Middle frontal gyrus (tissue), 1 donor: ENCODE measurements at regions not wholly inside any gene's neighbourhood (a gene's known extent, or its start where the extent isn't known, plus 50 kb on each side); places are given as distances from the start of the nearest gene placed in this dataset.

Source experiments
- DNase-seq: peaks from one replicate; pipeline ENCODE4 v3.0.0-alpha.2; 2015; ENCODE audit warnings: low spot score; ENCODE audit errors: extremely low spot score

GRCh38 chr12:20280515-20280914 is 87.8 kb upstream of the PDE3A start:
- DNase-seq = no peak

DNA sequence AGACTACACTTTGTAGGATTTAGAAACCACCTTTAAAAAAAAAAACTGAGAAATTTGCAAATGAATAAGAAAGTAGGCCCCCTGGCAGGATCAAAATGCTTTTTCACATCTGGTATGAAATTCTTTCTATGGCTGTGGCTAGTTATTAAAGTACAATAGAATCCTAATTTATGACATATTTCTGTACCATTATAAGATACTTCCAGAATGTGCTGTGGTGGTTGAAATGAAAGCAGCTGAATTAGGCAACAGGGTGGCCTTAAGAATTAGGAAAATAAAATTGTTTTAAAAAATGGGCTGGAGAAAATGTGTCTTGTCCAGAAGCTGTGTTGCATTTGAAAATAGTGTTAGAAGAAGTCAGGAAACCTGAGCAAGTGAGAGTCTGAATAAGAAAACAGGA is 85.9 kb upstream of the PDE3A start:
- DNase-seq = no peak

DNA sequence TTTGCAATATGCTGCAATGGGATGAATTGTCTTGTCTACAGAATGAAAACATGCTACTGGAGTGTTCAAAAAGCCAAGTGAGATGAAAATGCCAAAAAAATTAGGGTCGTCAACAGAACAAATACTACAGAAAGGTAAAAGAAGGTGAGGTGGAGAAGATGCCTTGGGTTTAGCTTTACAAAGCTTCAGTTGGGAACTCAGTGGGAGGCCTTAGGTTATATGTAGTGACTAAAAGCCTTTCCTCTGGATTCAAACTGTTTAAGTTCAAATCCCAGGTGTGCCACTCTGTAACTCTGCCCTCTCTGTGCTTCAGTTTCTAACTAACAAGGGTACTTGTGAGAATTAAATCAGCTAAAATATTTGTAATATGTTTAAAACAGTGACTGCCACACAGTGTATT is 84.9 kb upstream of the PDE3A start:
- no peak for DNase-seq

DNA sequence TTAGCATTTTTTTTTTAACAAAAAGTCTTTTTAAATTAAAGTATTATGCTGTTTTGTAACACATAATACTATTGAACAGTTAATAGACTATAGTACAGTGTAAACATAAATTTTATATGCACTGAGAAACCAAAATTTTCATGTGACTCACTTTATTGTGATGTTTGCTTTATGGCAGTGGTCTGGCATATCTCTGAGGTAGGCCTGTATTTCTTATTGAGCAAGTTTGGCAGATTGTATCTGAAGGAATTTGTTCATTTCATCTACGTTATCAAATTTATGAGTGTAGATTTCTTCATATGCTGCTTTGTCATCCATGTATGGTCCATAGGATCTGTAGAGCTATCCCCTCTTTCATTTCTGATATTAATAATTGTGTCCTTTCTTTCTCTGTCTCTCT is 78.8 kb upstream of the PDE3A start:
- DNase-seq = no peak

DNA sequence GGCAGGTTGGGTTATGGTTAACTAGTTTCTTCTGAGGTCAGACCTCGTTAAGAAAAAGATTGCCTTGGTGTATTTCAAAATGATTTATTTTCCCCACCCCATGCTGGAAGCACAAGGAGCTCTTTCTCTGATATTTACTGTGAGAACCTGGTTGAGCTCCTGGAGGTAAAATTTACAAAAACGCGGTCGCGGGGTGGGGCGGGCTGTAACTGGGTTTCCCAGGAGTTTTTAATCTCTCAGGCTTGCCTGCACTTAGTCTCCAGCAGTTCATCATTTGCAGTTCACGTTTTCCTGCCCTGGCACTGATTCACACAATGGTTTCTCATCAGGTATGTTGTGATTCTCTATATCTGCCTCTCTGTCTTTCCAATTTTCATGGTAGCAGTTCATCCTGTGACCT is 67.9 kb upstream of the PDE3A start:
- DNase-seq = no peak

DNA sequence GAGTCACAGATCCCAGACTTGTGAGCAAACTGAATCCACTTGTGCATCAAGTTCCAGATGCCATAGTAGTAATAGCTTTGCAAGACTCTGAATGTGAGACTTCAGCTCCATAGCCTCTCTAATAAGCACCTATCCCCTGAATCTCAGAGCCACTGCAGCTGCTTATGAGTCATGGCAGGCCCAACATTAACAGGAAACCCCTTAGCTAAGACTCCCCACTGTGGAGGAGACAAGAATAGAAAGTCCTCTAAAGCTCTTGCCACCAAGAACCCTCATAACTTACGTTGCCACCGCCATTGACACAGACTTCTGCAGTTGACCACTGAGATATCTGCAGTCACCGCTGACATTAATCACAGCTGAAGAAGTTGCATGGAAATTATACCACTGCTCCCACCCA is 62.9 kb upstream of the PDE3A start:
- DNase-seq = no peak

DNA sequence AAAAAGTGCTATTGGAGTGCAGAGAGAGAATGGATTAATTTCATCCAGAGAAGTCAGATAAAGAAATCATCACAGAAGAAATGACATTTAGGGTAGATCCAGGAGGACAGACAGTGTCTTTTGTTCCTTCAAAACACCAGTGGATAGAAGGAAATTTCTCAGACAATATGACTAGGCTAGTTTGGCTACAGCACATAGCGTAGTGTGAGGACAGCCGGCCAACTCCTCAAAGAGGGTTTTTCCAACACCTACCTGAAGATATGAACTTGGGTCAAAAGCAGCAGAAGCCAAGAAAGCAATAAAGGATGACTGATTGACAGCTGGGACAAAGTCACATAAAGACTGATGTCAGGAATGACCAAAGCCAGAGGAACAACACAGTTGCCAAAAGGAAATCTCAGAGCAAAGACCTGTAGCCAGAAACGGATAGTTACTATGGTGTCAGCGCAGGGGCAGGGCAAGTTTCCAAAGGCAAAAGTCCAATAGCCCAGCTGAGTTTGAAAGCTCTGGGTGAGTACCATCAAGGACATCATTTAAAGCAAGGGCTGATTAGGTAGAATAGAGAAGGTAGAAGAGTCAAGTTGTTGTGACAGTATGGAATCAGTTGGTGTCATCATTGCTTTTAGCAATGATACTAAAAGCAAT is 58.7 kb upstream of the PDE3A start:
- no peak for DNase-seq

DNA sequence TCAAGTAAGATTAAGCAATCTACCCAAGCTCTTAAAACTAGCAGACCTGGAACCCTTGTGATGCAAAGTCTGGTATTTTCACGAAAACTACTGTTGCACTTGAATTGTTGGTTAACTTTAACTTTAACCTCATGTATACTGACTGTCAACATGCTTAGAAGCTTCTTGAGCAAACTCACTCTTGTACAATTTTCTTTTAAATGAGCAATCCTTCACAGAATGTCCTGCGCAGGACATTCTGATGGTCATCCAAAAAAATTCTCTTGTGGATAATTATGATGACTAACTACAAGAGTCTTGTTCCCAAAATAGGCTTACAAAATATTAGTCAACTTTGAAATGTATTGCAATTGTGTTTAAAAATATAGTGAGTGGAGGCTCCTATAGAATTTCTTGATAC is 54.0 kb upstream of the PDE3A start:
- no peak for DNase-seq

DNA sequence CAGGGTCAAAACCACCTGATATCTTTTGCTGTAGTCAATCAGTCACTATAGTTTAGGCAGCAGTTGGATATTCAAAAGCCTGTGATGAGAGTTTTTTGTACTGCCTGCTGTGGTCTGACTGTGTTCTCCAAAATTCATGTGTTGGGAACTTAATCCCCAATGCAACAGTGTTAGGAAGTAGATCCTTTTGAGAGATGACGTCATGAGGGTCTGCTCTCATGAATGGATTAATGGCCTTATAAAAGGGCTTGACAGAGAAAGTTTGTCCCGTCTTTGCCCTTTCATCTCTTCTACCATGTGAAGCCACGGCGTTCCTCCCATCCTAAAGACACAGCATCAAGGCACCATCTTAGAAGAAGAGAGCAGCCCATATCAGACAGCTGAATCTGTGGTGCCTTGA is 50.8 kb upstream of the PDE3A start:
- no peak for DNase-seq
